SK-MEL-5 (cell line): ENCODE measurements at regions not wholly inside any gene's neighbourhood (a gene's known extent, or its start where the extent isn't known, plus 50 kb on each side); places are given as distances from the start of the nearest gene placed in this dataset.
A peak's percentile ranks its signal among the peaks of the same experiment; 100 is the strongest.

ENCODE experiments used
- DNase-seq: peaks from one replicate; pipeline ENCODE4 v3.0.0-alpha.2; 2016; ENCODE audit warnings: low read depth, low spot score
- in situ Hi-C: cut with HindIII; loops from 2 replicates; pipeline ENCODE4 v1.10.0; 2016; ENCODE audit warnings: low sequenced_read_pairs, high pct_unique_total_duplicates, low pct_unique_long_range_greater_than_20kb

DNA sequence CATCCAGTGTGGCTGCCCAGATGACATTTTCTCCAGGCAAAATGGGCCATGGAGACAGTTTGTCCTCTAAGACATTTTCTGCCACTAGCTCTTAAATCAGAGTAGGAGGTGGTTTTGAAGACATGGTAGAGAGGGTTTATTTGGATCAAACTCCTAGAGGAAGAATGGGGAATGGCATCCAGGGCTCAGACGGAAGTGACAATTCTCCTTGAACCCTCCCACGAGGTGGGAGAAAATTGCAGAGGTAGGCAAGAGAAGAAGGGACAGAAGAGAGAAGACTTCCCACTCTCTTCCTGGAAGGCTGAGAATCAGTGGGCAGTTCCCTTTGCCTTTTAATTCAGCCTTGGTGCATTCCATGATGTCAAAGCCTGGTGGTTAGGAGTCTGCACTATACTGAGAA is 194.0 kb downstream of the SMIM20 start:
- in situ Hi-C loops: no loop called here
- DNase-seq: peak; percentile 9

GRCh38 chr4:26110493-26110892 is 196.5 kb downstream of the SMIM20 start:
- DNase-seq: no peak
- in situ Hi-C loops: no loop called here

DNA sequence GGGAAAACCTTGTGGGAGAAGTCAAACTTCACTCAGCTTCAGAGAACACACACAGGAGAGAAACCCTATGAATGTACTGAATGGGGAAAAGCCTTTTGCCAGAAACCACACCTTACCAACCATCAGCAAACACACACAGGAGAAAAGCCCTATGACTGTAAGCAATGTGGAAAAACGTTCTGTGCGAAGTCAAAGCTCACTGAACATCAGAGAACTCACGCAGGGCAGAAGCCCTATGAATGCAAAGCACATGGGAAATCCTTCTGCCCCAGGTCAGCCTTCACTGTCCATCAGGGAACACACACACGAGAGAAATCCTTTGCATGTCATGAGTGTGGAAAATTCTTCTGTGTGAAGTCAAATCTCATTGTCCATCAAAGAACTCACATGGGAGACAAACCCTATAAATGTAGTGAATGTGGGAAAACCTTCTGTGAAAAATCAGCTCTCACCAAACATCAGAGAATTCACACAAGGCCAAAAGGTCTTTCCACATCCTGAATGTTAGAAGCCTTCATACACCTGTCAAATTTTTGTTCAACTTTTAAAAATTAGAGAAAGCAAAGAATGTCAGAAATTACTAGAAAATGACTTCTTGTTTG is 199.4 kb downstream of the SMIM20 start:
- no peak for DNase-seq
- in situ Hi-C loops: no loop called here

DNA sequence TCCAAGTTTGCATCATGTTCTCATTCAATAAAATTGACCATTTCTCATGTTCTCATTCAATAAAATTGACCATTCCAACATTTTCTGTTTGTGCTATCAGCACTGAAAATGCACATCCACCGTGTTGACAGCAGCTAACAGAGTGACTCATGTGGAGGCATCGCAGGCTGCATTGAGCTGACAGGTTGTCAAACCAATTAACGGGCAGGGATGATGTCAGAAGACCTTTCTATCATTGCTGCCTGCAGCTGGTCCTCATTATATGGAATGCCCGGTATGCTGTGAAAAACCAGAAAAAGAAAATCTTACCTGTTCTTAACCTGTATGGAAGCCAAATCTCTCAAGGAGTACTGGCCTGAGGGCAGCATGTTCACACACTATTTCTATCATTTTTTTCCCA is 202.0 kb downstream of the SMIM20 start:
- in situ Hi-C loops: no loop called here

GRCh38 chr4:26120098-26120825 is 200.6 kb upstream of the RBPJ start:
- in situ Hi-C loops: no loop called here

More for the DNA sequence above, 202.0 kb downstream of the SMIM20 start:
- no peak for DNase-seq

GRCh38 chr4:26122690-26123089 is 198.1 kb upstream of the RBPJ start:
- in situ Hi-C loops: no loop called here
- DNase-seq: no peak

More at GRCh38 chr4:26120098-26120825, 200.6 kb upstream of the RBPJ start:
- DNase-seq: no peak

GRCh38 chr4:26124753-26125321 is 196.0 kb upstream of the RBPJ start:
- in situ Hi-C loops: no loop called here
- peak; percentile 58 for DNase-seq

DNA sequence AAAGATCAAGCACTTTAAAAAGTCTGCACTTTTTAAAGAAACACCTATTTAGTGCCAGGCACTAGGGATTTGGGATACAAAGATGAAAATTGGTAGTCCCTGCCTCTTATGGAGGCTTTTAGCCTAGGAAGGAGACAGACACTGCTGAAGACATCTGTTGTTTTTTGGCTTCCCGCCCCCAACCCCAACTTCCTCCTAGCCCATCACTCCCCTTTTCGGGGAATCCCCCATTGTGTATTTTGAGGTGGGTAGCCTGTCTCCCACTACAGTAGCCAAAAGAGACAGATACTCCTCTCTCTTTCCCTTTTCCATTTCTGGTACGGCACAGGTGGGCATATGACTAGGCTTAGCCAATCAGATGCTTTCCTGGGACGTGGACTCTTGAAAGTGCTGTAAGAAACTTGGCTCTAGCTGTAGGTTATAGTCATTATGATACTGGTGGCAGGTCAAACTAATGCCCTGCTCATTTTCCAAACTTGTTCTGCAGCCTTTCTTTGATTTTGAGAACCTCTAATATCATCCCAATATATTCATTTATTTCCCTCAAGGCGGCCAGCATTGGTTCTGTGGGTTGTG is 194.6 kb upstream of the RBPJ start:
- DNase-seq: no peak
- in situ Hi-C loops: no loop called here

DNA sequence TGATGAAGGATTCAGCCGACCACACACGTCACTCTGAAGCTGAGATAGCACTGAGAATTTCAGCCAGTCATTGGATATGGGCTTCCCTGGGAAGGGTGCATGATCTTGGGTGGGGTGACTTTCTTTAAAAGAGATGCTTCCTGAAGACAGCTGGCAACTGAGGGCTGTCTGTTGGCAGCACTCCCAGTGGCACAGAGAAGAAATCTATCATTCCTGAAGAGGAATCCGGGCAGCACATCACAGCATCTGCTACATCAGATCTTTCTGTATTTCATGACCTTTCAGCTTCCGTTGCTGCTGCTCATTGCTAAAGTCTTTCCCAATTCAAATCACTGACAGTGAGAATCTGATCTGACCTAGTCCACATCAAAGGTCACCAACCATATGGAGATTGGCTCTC is 193.8 kb upstream of the RBPJ start:
- in situ Hi-C loops: no loop called here
- no peak for DNase-seq

GRCh38 chr4:26127851-26128337 is 192.9 kb upstream of the RBPJ start:
- in situ Hi-C loops: no loop called here
- no peak for DNase-seq

- in situ Hi-C loops: no loop called here
- DNase-seq: no peak
These were observed 190.6 kb upstream of the RBPJ start for GRCh38 chr4:26130173-26130572.

DNA sequence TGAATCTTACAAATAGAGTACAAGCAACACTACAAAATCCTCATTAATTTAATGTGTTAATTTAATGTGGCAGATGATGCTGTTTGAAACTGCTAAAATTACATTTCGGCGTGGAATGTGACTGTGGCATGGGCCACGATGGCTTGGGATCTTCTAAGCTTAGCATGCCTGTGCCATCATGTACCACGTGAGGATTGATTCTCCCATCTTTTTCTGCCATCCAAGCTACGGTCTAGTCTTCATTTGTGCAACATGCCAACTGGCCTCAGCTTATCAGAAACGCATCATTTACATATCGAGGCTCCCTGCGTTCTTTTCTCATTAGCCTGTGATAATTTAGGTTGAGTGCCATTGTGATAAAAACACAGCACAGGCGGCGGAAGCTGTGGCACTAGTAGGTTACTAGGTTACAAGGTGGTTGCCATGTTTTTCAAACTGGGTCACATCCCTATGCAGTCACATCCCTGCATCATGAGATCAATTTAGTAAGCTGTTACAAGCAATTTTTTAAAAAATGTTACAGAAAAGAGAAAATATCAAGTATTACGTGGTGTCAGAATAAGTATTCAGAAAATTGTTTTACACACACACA is 189.9 kb upstream of the RBPJ start:
- in situ Hi-C loops: no loop called here
- no peak for DNase-seq

- no peak for DNase-seq
- in situ Hi-C loops: no loop called here
These were observed 189.1 kb upstream of the RBPJ start for GRCh38 chr4:26131711-26132110.

DNA sequence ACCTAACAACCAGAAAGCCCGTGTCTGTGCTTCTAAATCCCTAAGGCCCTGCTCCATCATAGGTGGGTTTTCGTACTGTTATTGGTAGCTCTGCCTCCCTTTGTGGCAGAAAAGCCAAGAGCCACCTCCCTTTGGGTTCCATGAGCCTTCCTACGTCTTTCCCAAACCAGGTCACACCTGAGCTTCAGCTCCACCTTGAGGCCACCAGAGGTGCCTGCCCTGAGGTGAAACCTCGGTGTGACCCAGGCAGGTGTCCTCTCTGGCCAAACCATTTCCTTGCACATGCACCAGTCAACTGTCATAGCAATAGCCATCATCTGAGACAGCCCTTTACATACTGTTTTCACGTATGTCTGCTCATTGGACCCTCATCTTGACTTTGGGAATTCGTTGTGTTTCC is 188.0 kb upstream of the RBPJ start:
- in situ Hi-C loops: no loop called here

DNA sequence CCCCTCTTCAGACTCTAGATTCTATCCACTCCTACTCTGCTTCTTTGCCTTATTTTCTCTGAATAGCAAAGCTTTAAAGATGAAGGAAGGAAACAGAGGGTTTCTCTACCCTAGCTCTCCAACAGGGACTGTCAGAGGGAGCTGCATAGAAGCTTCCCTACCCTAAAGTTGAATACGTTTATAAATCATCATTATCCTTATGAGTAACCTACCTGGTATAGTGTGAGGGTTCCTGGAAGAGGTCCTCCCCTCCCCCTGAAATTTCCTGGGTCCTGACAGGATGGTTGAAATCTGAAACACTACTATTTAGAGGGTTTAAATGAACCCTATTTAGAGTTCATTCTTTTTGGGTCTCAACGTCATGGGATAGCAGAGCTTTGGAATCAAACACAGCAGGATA is 187.0 kb upstream of the RBPJ start:
- in situ Hi-C loops: no loop called here
- DNase-seq: no peak

More for the DNA sequence above, 188.0 kb upstream of the RBPJ start:
- no peak for DNase-seq

DNA sequence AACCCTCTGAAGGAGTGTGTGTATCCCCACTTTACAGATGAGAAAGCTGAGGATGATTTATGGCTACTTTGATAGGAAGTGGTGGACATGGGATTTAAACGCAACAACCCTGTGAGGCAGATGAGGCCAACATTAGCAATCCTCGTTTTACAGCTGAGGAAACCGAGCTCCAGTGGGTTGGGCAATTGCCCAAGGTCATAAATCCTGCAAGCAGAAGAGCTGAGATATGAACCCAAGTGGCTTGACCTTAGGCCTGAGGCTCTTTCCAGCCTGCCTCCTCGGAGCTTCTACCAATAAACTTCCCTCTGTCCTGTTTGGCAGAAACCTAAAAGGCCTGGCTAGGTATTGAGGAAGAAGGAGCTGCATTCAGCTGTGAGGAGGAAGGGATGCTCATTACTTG is 185.5 kb upstream of the RBPJ start:
- in situ Hi-C loops: no loop called here

GRCh38 chr4:26136615-26137014 is 184.2 kb upstream of the RBPJ start:
- DNase-seq: no peak
- in situ Hi-C loops: no loop called here

More for the DNA sequence above, 185.5 kb upstream of the RBPJ start:
- DNase-seq: no peak

GRCh38 chr4:26137288-26137687 is 183.5 kb upstream of the RBPJ start:
- in situ Hi-C loops: no loop called here
- DNase-seq: no peak
